Medulla oblongata (tissue), 1 donor: ENCODE measurements at regions not wholly inside any gene's neighbourhood (a gene's known extent, or its start where the extent isn't known, plus 50 kb on each side); places are given as distances from the start of the nearest gene placed in this dataset.
A peak's percentile ranks its signal among the peaks of the same experiment; 100 is the strongest.

Experiments used
- DNase-seq: peaks from one replicate; pipeline ENCODE4 v3.0.0-alpha.2; 2015; ENCODE audit errors: extremely low spot score

- DNase-seq: no peak
Observed at GRCh38 chr11:45597097-45597496, 68.3 kb downstream of the CHST1 start.

- DNase-seq: no peak
Observed at GRCh38 chr11:45596571-45596970, 68.9 kb downstream of the CHST1 start.

- DNase-seq: no peak
Observed at GRCh38 chr11:45593992-45594391, 71.4 kb downstream of the CHST1 start.

GRCh38 chr11:45592636-45593035, 72.8 kb downstream of the CHST1 start:
- DNase-seq: no peak

- DNase-seq: peak; percentile 44
Observed at GRCh38 chr11:45590743-45591142, 74.7 kb downstream of the CHST1 start.

- DNase-seq: no peak
Observed at GRCh38 chr11:45585205-45585604, 80.2 kb downstream of the CHST1 start.

- no peak for DNase-seq
Observed at GRCh38 chr11:45583981-45584566, 81.3 kb downstream of the CHST1 start.

GRCh38 chr11:45580399-45580798, 85.0 kb downstream of the CHST1 start:
- DNase-seq: no peak

- DNase-seq: no peak
Observed at GRCh38 chr11:45578316-45578715, 87.1 kb downstream of the CHST1 start.

- DNase-seq: no peak
Observed at GRCh38 chr11:45577752-45578151, 87.7 kb downstream of the CHST1 start.

- no peak for DNase-seq
Observed at GRCh38 chr11:45576461-45577215, 88.8 kb downstream of the CHST1 start.

GRCh38 chr11:45573728-45574127, 91.7 kb downstream of the CHST1 start:
- DNase-seq: no peak

GRCh38 chr11:45572354-45573123, 92.9 kb downstream of the CHST1 start:
- DNase-seq: no peak

- no peak for DNase-seq
Observed at GRCh38 chr11:45569776-45570175, 95.6 kb downstream of the CHST1 start.

GRCh38 chr11:45568049-45568448, 97.4 kb downstream of the CHST1 start:
- DNase-seq: no peak

- no peak for DNase-seq
Observed at GRCh38 chr11:45565446-45565988, 99.9 kb downstream of the CHST1 start.

GRCh38 chr11:45563810-45564209, 101.6 kb downstream of the CHST1 start:
- peak; percentile 2 for DNase-seq

GRCh38 chr11:45563171-45563570, 102.3 kb downstream of the CHST1 start:
- DNase-seq: no peak

GRCh38 chr11:45560913-45561281, 104.5 kb downstream of the CHST1 start:
- DNase-seq: no peak

GRCh38 chr11:45560155-45560912, 105.1 kb downstream of the CHST1 start:
- no peak for DNase-seq

GRCh38 chr11:45556851-45557707, 108.3 kb downstream of the CHST1 start:
- DNase-seq: no peak
